K562 (cell line): ENCODE measurements at regions not wholly inside any gene's neighbourhood (a gene's known extent, or its start where the extent isn't known, plus 50 kb on each side); places are given as distances from the start of the nearest gene placed in this dataset.

Experiments
- CBX1 ChIP-seq: sonication (generic); IDR thresholded peaks from 2 replicates; pipeline ENCODE4 v1.6.1; 2016; ENCODE audit warnings: antibody characterized with exemption, low read depth, mild to moderate bottlenecking
- CREB5 ChIP-seq: fragments of 250-450 bp; sonication (Bioruptor Pico); IDR thresholded peaks from 2 replicates; pipeline ENCODE4 v1.5.0; 2020; ENCODE audit warnings: mild to moderate bottlenecking
- DNMT1 ChIP-seq: fragments of 450-650 bp; IDR thresholded peaks from 2 replicates; pipeline ENCODE4 v1.6.1; 2016; ENCODE audit warnings: antibody characterized with exemption, mild to moderate bottlenecking
- ELF1 ChIP-seq: fragments of 200-800 bp; sonication (Bioruptor generic); IDR thresholded peaks from 2 replicates; pipeline ENCODE4 v1.6.1; 2016; ENCODE audit warnings: missing genetic modification characterization, missing compliant biosample characterization
- L3MBTL2 ChIP-seq: fragments of 450-650 bp; IDR thresholded peaks from 2 replicates; pipeline ENCODE4 v1.6.1; 2016; ENCODE audit warnings: mild to moderate bottlenecking, moderate library complexity
- MAFF ChIP-seq: IDR thresholded peaks from 2 replicates; pipeline ENCODE4 v1.6.1; 2012; ENCODE audit warnings: low read length, improper control_type of control experiment
- OTX1 ChIP-seq: fragments of 450-650 bp; formaldehyde crosslinking; IDR thresholded peaks from 2 replicates; pipeline ENCODE4 v1.4.0; 2022; ENCODE audit warnings: mild to moderate bottlenecking
- PBX2 ChIP-seq, 2 experiments: IDR thresholded peaks in 1 of 2; conservative IDR thresholded peaks in 1 of 2; 2 replicates each; pipeline ENCODE4 v1.6.1; 2016; ENCODE audit warnings: low read depth in 2 of 2, mild to moderate bottlenecking in 1 of 2, missing compliant biosample characterization in 1 of 2, missing genetic modification characterization in 1 of 2, moderate library complexity in 1 of 2
- RBM22 ChIP-seq: fragments of 200-400 bp; formaldehyde crosslinking; IDR thresholded peaks from 2 replicates; pipeline ENCODE4 v1.6.1; 2018; ENCODE audit warnings: low read length, low read depth; ENCODE audit not compliant: poor library complexity, severe bottlenecking
- RFX5 ChIP-seq: IDR thresholded peaks from 2 replicates; pipeline ENCODE4 v1.6.1; 2011; ENCODE audit warnings: low read depth, mild to moderate bottlenecking, improper control_type of control experiment, low read length
- RHOXF2B ChIP-seq: fragments of 250-450 bp; sonication (Bioruptor Pico); conservative IDR thresholded peaks from 2 replicates; pipeline ENCODE4 v1.5.1; 2021
- SAFB ChIP-seq: fragments of 200-400 bp; formaldehyde crosslinking; IDR thresholded peaks from 2 replicates; pipeline ENCODE4 v1.6.1; 2017; ENCODE audit warnings: low read depth, low read length, borderline replicate concordance
- SIN3A ChIP-seq, 2 experiments: fragments of 150-350 bp in 1 of 2; IDR thresholded peaks; 2 replicates each; pipeline ENCODE4 v1.6.1; 2011 to 2016; ENCODE audit warnings: borderline replicate concordance in 2 of 2, low read depth in 2 of 2, low read length in 2 of 2, mild to moderate bottlenecking in 2 of 2, moderate library complexity in 2 of 2; ENCODE audit not compliant: control insufficient read depth in 1 of 2
- U2AF1 ChIP-seq: fragments of 200-400 bp; formaldehyde crosslinking; optimal IDR thresholded peaks from 2 replicates; pipeline ENCODE3; 2017; ENCODE audit warnings: mild to moderate bottlenecking, low read depth, low read length, moderate library complexity
- YBX1 ChIP-seq: fragments of 450-650 bp; IDR thresholded peaks from 2 replicates; pipeline ENCODE4 v1.7.1; 2016; ENCODE audit warnings: mild to moderate bottlenecking
- ZKSCAN8 ChIP-seq: fragments of 200-800 bp; sonication (Bioruptor generic); IDR thresholded peaks from 2 replicates; pipeline ENCODE4 v1.6.1; 2016; ENCODE audit warnings: missing genetic modification characterization, missing compliant biosample characterization
- ZNF384 ChIP-seq: IDR thresholded peaks from 2 replicates; pipeline ENCODE4 v1.6.1; 2012; ENCODE audit warnings: low read depth, low read length, improper control_type of control experiment
- ZNF398 ChIP-seq: fragments of 250-450 bp; sonication (Bioruptor Pico); IDR thresholded peaks from 2 replicates; pipeline ENCODE4 v1.8.0; 2021; ENCODE audit warnings: moderate library complexity, mild to moderate bottlenecking, inconsistent platforms
- ZNF644 ChIP-seq: fragments of 200-800 bp; sonication (Bioruptor generic); IDR thresholded peaks from 2 replicates; pipeline ENCODE4 v1.6.1; 2016; ENCODE audit warnings: low read depth, missing genetic modification characterization, missing compliant biosample characterization
- TF ChIP-seq, protein P1 (sequence below): sonication (generic); formaldehyde crosslinking; IDR thresholded peaks from 2 replicates; pipeline ENCODE4 v1.8.1; 2022; ENCODE audit warnings: missing genetic modification reagents

DNA sequence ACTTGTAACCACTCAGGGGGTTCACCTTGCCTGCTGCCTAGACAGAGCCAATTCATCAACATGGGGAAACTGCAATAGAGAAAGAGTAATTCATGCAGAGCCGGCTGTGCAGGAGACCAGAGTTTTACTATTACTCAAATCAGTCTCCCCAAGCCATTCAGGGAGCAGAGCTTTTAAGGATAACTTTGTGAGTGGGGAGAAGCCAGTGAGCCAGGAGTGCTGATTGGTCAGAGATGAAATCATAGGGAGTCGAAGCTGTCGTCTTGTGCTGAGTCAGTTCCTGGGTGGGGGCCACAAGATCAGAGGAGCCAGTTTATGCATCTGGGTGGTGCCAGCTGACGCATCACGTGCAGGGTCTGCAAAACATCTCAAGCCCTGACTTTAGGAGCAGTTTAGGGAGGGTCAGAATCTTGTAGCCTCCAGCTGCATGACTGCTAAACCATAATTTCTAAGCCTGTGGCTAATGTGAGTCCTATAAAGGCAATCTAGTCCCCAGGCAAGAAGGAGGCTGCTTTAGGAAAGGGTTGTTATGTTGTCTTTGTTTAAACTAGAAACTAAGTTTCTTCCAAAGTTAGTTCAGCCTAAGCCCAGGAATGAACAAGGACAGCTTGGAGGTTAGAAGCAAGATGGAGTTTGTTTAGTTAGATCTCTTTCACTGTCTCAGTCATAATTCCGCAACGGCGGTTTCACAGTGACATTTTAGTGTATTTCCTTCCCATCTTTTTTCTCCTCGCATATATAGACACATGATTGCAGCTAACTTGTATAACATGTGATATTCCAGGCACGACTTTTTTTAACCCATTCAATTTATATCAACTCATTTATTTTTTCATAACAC, 68.9 kb upstream of the NCOR2 start (continued):
- TF ChIP-seq PBX2 (CRISPR knock-in tag; IDR thresholded peaks at IDR 0.05; ENCODE audit: low read depth) (no peak), PBX2 (tag; conservative IDR thresholded peaks at IDR 0.05; ENCODE audit: low read depth) (no peak; the same call in 1 of the 2 replicates), U2AF1 (no peak), CREB5 (CRISPR knock-in tag) (no peak), RFX5 (no peak), ZNF398 (CRISPR knock-in tag) (no peak), DNMT1 (no peak), ZNF644 (tag) (no peak), L3MBTL2 (peak; percentile 52; the same call in 1 of the 2 replicates), SAFB (no peak), RHOXF2B (no peak), MAFF (peak; percentile 85), RBM22 (no peak), ZNF384 (no peak), ZKSCAN8 (CRISPR knock-in tag) (no peak), ELF1 (tag) (peak; percentile 64), CBX1 (no peak), YBX1 (no peak), OTX1 (CRISPR knock-in tag) (no peak), SIN3A (IDR thresholded peaks at IDR 0.05; ENCODE audit: borderline replicate concordance in 2 of 2, control insufficient read depth in 1 of 2, low read depth in 2 of 2, low read length in 2 of 2) (peak in 1 of 2 experiments; percentile 57; a peak in 1 of 4 replicates)
- TF ChIP-seq, protein P1, sequence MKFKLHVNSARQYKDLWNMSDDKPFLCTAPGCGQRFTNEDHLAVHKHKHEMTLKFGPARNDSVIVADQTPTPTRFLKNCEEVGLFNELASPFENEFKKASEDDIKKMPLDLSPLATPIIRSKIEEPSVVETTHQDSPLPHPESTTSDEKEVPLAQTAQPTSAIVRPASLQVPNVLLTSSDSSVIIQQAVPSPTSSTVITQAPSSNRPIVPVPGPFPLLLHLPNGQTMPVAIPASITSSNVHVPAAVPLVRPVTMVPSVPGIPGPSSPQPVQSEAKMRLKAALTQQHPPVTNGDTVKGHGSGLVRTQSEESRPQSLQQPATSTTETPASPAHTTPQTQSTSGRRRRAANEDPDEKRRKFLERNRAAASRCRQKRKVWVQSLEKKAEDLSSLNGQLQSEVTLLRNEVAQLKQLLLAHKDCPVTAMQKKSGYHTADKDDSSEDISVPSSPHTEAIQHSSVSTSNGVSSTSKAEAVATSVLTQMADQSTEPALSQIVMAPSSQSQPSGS (CRISPR knock-in tag) = no peak
